ENCODE measurements at regions not wholly inside any gene's neighbourhood (a gene's known extent, or its start where the extent isn't known, plus 50 kb on each side); places are given as distances from the start of the nearest gene placed in this dataset.

DNA sequence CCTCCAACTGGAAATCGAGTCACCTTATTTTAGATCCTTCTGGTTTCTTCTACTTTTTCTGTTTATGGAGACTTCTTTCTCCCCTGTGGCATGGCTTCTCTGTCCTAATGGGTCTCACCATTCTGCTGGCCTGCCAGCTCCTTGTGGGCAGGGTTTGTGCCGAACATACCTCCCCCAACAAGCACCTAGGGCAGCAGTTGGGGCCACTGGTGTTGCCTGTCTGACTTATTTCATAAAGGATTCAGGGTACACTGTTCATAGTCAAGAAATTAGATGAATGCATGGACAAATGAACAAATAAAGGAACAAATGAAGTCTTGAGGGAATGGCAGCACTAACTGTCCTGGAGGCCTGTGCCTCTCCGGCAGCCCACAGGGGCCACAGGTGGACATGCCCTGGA, 55.6 kb upstream of the DOCK1 start:
- no peak overlapping the region for H3K9ac ChIP-seq (replicated peaks; ENCODE audit: extremely low read depth, insufficient read depth, low read length)
- DNase-seq (ENCODE audit: low read depth, low spot score) (no peak), FAIRE-seq (no peak)
- BruUV-seq (replicated peaks): no TSS peak
- H3K4me3 ChIP-seq (replicated peaks in 1 of 3; ENCODE audit: insufficient read depth in 1 of 3, low read depth in 1 of 3, low read length in 3 of 3): no peak overlapping the region
- no peaks in the 10 kb centered on the region for H3K36me3 ChIP-seq (ENCODE audit: control insufficient read depth in 2 of 2, extremely low read depth in 1 of 2, insufficient read depth in 2 of 2, low read length in 2 of 2)
- intact Hi-C loops (cut with micrococcal nuclease): no loop called here
- H3K27me3 ChIP-seq (ENCODE audit: control insufficient read depth in 2 of 2, insufficient read depth in 2 of 2, low read length in 2 of 2): no peaks in the 10 kb centered on the region
- no peak overlapping the region for H3K4me2 ChIP-seq (ENCODE audit: insufficient read depth, low read length)
- H3K79me2 ChIP-seq (ENCODE audit: control insufficient read depth, insufficient read depth, low read length): no peaks in the 10 kb centered on the region
- POLR2A ChIA-PET: no interaction called here
- no peaks in the 10 kb centered on the region for H3K4me1 ChIP-seq (ENCODE audit: control insufficient read depth, extremely low read depth, insufficient read depth, low read length)
- H3K27ac ChIP-seq (ENCODE audit: insufficient read depth, low read depth, low read length): no peak overlapping the region
- CTCF ChIA-PET: no interaction called here
- H4K20me1 ChIP-seq (replicated peaks; ENCODE audit: control insufficient read depth, extremely low read depth, insufficient read depth, low read length): no peaks in the 10 kb centered on the region
- dilution Hi-C loops (cut with MboI; ENCODE audit: extremely low pct_ligation_motif_present, low sequenced_read_pairs): no loop called here
- H3K9me1 ChIP-seq (replicated peaks; ENCODE audit: control insufficient read depth, extremely low read depth, insufficient read depth, low read length): no peaks in the 10 kb centered on the region
- H2AFZ ChIP-seq (ENCODE audit: low read depth, low read length): no peak overlapping the region
- TF ChIP-seq GATA2 (IDR thresholded peaks at IDR 0.05; ENCODE audit: insufficient read depth, insufficient read length, low read depth, low read length): no peak
- H3K9me3 ChIP-seq (replicated peaks; ENCODE audit: control insufficient read depth, insufficient read depth, low read length): no peaks in the 10 kb centered on the region

GRCh38 chr10:126851414-126852108, 53.7 kb upstream of the DOCK1 start:
- Histone ChIP-seq H3K9me3 (replicated peaks; ENCODE audit: control insufficient read depth, insufficient read depth, low read length) (no peaks in the 10 kb centered on the region), H3K36me3 (ENCODE audit: control insufficient read depth in 2 of 2, extremely low read depth in 1 of 2, insufficient read depth in 2 of 2, low read length in 2 of 2) (no peaks in the 10 kb centered on the region), H3K27ac (ENCODE audit: insufficient read depth, low read depth, low read length) (no peak overlapping the region), H4K20me1 (replicated peaks; ENCODE audit: control insufficient read depth, extremely low read depth, insufficient read depth, low read length) (no peaks in the 10 kb centered on the region), H3K4me1 (ENCODE audit: control insufficient read depth, extremely low read depth, insufficient read depth, low read length) (no peaks in the 10 kb centered on the region), H3K27me3 (ENCODE audit: control insufficient read depth in 2 of 2, insufficient read depth in 2 of 2, low read length in 2 of 2) (no peaks in the 10 kb centered on the region), H3K79me2 (ENCODE audit: control insufficient read depth, insufficient read depth, low read length) (no peaks in the 10 kb centered on the region), H2AFZ (ENCODE audit: low read depth, low read length) (no peak overlapping the region), H3K9me1 (replicated peaks; ENCODE audit: control insufficient read depth, extremely low read depth, insufficient read depth, low read length) (no peaks in the 10 kb centered on the region), H3K4me2 (ENCODE audit: insufficient read depth, low read length) (no peak overlapping the region), H3K4me3 (replicated peaks in 1 of 3; ENCODE audit: insufficient read depth in 1 of 3, low read depth in 1 of 3, low read length in 3 of 3) (no peak overlapping the region), H3K9ac (replicated peaks; ENCODE audit: extremely low read depth, insufficient read depth, low read length) (no peak overlapping the region)
- no TSS peak for BruUV-seq (replicated peaks)
- CTCF ChIA-PET: no interaction called here
- FAIRE-seq (no peak), DNase-seq (ENCODE audit: low read depth, low spot score) (no peak)
- POLR2A ChIA-PET: no interaction called here
- dilution Hi-C loops (cut with MboI; ENCODE audit: extremely low pct_ligation_motif_present, low sequenced_read_pairs): no loop called here
- TF ChIP-seq JUN (IDR thresholded peaks at IDR 0.05; ENCODE audit: borderline replicate concordance, insufficient read depth, insufficient read length, low read depth): no peak
- TF ChIP-seq GATA2 (IDR thresholded peaks at IDR 0.05; ENCODE audit: insufficient read depth, insufficient read length, low read depth, low read length): no peak
- TF ChIP-seq POLR2A (IDR thresholded peaks at IDR 0.05; ENCODE audit: low read depth, low read length): no peak
- TF ChIP-seq EZH2 (IDR thresholded peaks at IDR 0.05; ENCODE audit: borderline replicate concordance, low read depth, low read length, severe bottlenecking): no peak
- intact Hi-C loops (cut with micrococcal nuclease): no loop called here

Measured in endothelial cell of umbilical vein (primary cell).